ENCODE measurements at regions not wholly inside any gene's neighbourhood (a gene's known extent, or its start where the extent isn't known, plus 50 kb on each side); places are given as distances from the start of the nearest gene placed in this dataset.

GRCh38 chr1:93815366-93816110 lies 63.5 kb downstream of the DNTTIP2 start:
- TF ChIP-seq, protein P1, sequence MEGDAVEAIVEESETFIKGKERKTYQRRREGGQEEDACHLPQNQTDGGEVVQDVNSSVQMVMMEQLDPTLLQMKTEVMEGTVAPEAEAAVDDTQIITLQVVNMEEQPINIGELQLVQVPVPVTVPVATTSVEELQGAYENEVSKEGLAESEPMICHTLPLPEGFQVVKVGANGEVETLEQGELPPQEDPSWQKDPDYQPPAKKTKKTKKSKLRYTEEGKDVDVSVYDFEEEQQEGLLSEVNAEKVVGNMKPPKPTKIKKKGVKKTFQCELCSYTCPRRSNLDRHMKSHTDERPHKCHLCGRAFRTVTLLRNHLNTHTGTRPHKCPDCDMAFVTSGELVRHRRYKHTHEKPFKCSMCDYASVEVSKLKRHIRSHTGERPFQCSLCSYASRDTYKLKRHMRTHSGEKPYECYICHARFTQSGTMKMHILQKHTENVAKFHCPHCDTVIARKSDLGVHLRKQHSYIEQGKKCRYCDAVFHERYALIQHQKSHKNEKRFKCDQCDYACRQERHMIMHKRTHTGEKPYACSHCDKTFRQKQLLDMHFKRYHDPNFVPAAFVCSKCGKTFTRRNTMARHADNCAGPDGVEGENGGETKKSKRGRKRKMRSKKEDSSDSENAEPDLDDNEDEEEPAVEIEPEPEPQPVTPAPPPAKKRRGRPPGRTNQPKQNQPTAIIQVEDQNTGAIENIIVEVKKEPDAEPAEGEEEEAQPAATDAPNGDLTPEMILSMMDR (IDR thresholded peaks at IDR 0.05; ENCODE audit: insufficient read depth, low read length) = no peak
- TF ChIP-seq SPI1 (IDR thresholded peaks at IDR 0.05; ENCODE audit: borderline replicate concordance, low read depth) = no peak
- TF ChIP-seq GABPA (IDR thresholded peaks at IDR 0.05; ENCODE audit: low read depth) = no peak
- no peak for DNase-seq (ENCODE audit: low read depth in 1 of 2, low spot score in 1 of 2)
- Histone ChIP-seq H3K27ac (replicated peaks) (no peak overlapping the region), H3K4me3 (replicated peaks; ENCODE audit: insufficient read depth, low read length) (no peak overlapping the region), H3K27me3 (ENCODE audit: insufficient read depth, poor library complexity, severe bottlenecking) (no peaks in the 10 kb centered on the region)

DNA sequence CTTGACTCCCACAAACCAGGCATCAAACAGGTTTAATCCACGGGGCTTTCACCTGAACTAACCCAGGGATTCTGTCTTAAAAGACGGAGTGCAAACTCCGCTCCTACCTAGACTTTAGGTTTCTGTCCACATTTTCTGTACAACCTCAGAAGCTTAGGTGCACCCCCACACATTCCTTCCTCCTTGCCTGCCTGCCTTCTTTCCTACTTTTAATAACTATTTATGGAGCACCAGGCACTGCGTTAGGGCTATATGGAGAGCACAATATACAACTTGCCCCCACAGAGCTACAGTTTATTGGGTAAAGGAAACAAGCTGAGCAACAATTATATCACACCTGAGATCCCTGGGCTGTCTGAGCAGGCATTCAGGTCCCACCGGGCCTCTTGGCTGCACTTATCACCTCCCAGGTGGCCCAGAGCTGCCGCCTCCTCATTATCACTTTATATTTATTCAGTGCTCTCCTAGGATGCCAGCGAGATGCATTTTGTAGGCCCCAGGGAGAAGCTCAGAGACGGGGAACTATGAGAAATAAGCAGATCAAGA lies 64.1 kb downstream of the DNTTIP2 start:
- TF ChIP-seq GABPA (IDR thresholded peaks at IDR 0.05; ENCODE audit: low read depth) = no peak
- no peak for TF ChIP-seq SPI1 (IDR thresholded peaks at IDR 0.05; ENCODE audit: borderline replicate concordance, low read depth)
- TF ChIP-seq POLR2AphosphoS5 (IDR thresholded peaks at IDR 0.05; ENCODE audit: low read depth) = no peak
- TF ChIP-seq REST (IDR thresholded peaks at IDR 0.05; ENCODE audit: insufficient replicate concordance, low read depth) = no peak
- TF ChIP-seq, protein P1 (IDR thresholded peaks at IDR 0.05; ENCODE audit: insufficient read depth, low read length) = no peak
- no peaks in the 10 kb centered on the region for H3K27me3 ChIP-seq (ENCODE audit: insufficient read depth, poor library complexity, severe bottlenecking)
- no peak overlapping the region for H3K27ac ChIP-seq (replicated peaks)
- DNase-seq (ENCODE audit: low read depth in 1 of 2, low spot score in 1 of 2) = no peak
- H3K4me3 ChIP-seq (replicated peaks; ENCODE audit: insufficient read depth, low read length) = no peak overlapping the region

GRCh38 chr1:93814059-93814794 lies 64.8 kb downstream of the DNTTIP2 start:
- peak; percentile 11 to 60 for DNase-seq (ENCODE audit: low read depth in 1 of 2, low spot score in 1 of 2)
- TF ChIP-seq, protein P1 (IDR thresholded peaks at IDR 0.05; ENCODE audit: insufficient read depth, low read length) = peak; percentile 92
- no peak for TF ChIP-seq REST (IDR thresholded peaks at IDR 0.05; ENCODE audit: insufficient replicate concordance, low read depth)
- H3K27ac ChIP-seq (replicated peaks) = no peak overlapping the region

More at GRCh38 chr1:93814059-93814794, 64.8 kb downstream of the DNTTIP2 start:
- H3K4me3 ChIP-seq (replicated peaks; ENCODE audit: insufficient read depth, low read length) = no peak overlapping the region
- H3K27me3 ChIP-seq (ENCODE audit: insufficient read depth, poor library complexity, severe bottlenecking) = no peaks in the 10 kb centered on the region
